ENCODE measurements at regions not wholly inside any gene's neighbourhood (a gene's known extent, or its start where the extent isn't known, plus 50 kb on each side); places are given as distances from the start of the nearest gene placed in this dataset.

- no peaks in the 10 kb centered on the region for H3K36me3 ChIP-seq
Observed at GRCh38 chr5:42020788-42021530, 95.9 kb downstream of the FBXO4 start.

GRCh38 chr5:42021923-42022322, 96.8 kb downstream of the FBXO4 start:
- Histone ChIP-seq H3K27me3 (no peaks in the 10 kb centered on the region), H3K4me1 (no peaks in the 10 kb centered on the region), H3K9me3 (no peaks in the 10 kb centered on the region), H3K4me3 (ENCODE audit: low read depth, low read length) (no peak overlapping the region), H3K36me3 (no peaks in the 10 kb centered on the region)
- TF ChIP-seq CTCF (IDR thresholded peaks at IDR 0.05; ENCODE audit: low read depth, low read length), result no peak
- no peak for DNase-seq

More at GRCh38 chr5:42020788-42021530, 95.9 kb downstream of the FBXO4 start:
- H3K9me3 ChIP-seq, result no peaks in the 10 kb centered on the region
- H3K27me3 ChIP-seq, result no peaks in the 10 kb centered on the region
- no peak overlapping the region for H3K4me3 ChIP-seq (ENCODE audit: low read depth, low read length)
- H3K4me1 ChIP-seq, result no peaks in the 10 kb centered on the region
- TF ChIP-seq CTCF (IDR thresholded peaks at IDR 0.05; ENCODE audit: low read depth, low read length), result no peak
- no peak for DNase-seq

- DNase-seq, result no peak
- Histone ChIP-seq H3K9me3 (no peaks in the 10 kb centered on the region), H3K4me3 (ENCODE audit: low read depth, low read length) (no peak overlapping the region), H3K4me1 (no peaks in the 10 kb centered on the region), H3K36me3 (no peaks in the 10 kb centered on the region), H3K27me3 (no peaks in the 10 kb centered on the region)
- no peak for TF ChIP-seq CTCF (IDR thresholded peaks at IDR 0.05; ENCODE audit: low read depth, low read length)
Observed at GRCh38 chr5:42022383-42022972, 97.4 kb downstream of the FBXO4 start.

GRCh38 chr5:42026446-42026845, 101.4 kb downstream of the FBXO4 start:
- no peak for TF ChIP-seq CTCF (IDR thresholded peaks at IDR 0.05; ENCODE audit: low read depth, low read length)
- Histone ChIP-seq H3K4me1 (no peaks in the 10 kb centered on the region), H3K27me3 (no peaks in the 10 kb centered on the region), H3K36me3 (no peaks in the 10 kb centered on the region), H3K4me3 (ENCODE audit: low read depth, low read length) (no peak overlapping the region), H3K9me3 (no peaks in the 10 kb centered on the region)
- DNase-seq, result no peak

GRCh38 chr5:42032137-42032536, 107.1 kb downstream of the FBXO4 start:
- no peak for TF ChIP-seq CTCF (IDR thresholded peaks at IDR 0.05; ENCODE audit: low read depth, low read length)
- H3K4me1 ChIP-seq, result no peaks in the 10 kb centered on the region
- H3K9me3 ChIP-seq, result no peaks in the 10 kb centered on the region
- H3K36me3 ChIP-seq, result no peaks in the 10 kb centered on the region
- no peak for DNase-seq
- no peak overlapping the region for H3K4me3 ChIP-seq (ENCODE audit: low read depth, low read length)
- no peaks in the 10 kb centered on the region for H3K27me3 ChIP-seq

- no peak for TF ChIP-seq CTCF (IDR thresholded peaks at IDR 0.05; ENCODE audit: low read depth, low read length)
- no peaks in the 10 kb centered on the region for H3K27me3 ChIP-seq
- no peak overlapping the region for H3K4me3 ChIP-seq (ENCODE audit: low read depth, low read length)
- no peak for DNase-seq
- no peaks in the 10 kb centered on the region for H3K9me3 ChIP-seq
- H3K4me1 ChIP-seq, result no peaks in the 10 kb centered on the region
- H3K36me3 ChIP-seq, result no peaks in the 10 kb centered on the region
Observed at GRCh38 chr5:42035526-42035925, 110.4 kb downstream of the FBXO4 start.
